HG03442 (cell line): ENCODE measurements at regions not wholly inside any gene's neighbourhood (a gene's known extent, or its start where the extent isn't known, plus 50 kb on each side); places are given as distances from the start of the nearest gene placed in this dataset.

Experiments
- ATAC-seq: cut with Tn5 transposase; IDR thresholded peaks from one replicate; pipeline ENCODE4 v1.9.1; 2021; ENCODE audit warnings: mild to moderate bottlenecking, moderate library complexity; ENCODE audit not compliant: unreplicated experiment

DNA sequence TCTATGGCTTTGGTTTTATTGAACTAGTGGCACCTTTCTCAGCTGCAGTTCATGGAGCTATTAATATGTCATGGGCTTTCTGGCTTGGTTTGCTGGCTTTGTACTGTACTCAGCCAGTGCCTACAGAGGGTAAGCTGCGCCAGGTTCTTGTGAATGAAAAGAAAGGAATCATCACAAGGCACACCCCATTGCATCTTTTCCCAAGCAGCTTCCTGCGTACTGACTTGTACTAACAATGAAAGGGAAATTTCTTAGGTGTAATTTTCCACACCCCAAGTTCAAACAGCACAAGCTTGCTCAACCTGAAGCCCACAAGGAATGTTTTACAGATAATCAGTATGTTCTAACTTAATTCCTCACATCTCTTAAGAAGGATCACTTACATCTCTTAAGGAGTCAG is 78.0 kb upstream of the TNFSF18 start:
- no peak for ATAC-seq

DNA sequence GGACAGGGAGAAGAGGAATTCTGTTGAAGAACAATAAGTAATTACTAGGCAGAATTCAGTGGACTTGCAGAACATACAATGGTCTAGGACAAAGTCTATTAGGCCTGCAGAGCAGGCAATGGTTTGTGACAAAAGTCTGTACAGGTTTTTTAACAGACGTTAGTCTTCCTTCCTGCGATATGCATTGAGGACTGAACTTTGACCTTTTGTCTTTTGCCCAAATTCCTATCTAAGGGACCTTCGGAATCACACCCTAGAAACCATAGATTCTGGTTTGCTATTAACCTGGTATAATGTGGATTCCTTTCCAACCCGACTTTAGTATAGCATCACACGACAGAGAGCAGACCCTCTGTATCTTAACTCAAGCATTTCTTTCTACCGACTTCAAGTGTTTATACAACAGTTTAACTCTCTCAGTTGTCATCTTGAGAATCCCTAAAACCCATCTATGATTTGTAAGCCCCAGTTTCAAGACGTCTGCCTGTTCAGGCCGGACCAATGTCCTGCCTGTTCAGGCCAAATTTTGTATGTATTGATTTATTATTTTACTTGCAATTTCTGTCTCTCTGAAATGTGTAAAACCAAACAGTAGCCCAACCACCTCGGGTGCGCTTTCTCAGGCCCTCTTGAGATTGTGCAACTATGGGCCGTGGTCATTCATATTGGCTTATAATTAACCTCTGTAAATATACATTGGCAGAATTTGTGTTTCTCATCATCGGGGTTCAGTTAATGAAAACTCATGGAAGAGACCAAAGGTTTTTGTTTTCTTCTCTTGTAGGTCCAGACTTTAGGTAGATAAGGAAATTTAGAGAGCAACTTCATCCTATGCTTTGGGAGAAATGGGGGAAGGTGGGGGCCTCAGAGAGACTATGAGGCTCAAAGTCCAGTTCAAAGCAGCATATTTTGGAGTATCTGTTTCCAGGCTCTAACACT is 76.9 kb upstream of the TNFSF18 start:
- no peak for ATAC-seq

DNA sequence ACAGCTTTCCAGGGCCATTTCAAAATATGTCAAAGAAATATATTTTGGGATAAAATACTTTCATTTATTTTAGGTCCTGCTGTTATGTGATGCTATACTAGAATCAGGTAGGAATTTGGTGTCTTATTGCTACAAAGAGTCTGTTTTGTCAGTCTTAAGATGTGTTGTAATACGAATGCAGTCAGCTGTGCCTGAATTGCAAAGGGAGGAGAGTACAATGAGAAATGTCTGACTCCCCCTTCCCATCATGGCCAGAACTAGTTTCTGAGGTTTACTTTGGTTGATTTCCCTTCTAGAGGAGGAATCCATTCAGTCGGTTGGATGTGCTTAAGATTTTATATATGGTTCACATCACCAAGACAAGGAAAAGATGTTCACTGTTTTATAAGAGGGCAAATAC is 75.7 kb upstream of the TNFSF18 start:
- ATAC-seq = no peak

DNA sequence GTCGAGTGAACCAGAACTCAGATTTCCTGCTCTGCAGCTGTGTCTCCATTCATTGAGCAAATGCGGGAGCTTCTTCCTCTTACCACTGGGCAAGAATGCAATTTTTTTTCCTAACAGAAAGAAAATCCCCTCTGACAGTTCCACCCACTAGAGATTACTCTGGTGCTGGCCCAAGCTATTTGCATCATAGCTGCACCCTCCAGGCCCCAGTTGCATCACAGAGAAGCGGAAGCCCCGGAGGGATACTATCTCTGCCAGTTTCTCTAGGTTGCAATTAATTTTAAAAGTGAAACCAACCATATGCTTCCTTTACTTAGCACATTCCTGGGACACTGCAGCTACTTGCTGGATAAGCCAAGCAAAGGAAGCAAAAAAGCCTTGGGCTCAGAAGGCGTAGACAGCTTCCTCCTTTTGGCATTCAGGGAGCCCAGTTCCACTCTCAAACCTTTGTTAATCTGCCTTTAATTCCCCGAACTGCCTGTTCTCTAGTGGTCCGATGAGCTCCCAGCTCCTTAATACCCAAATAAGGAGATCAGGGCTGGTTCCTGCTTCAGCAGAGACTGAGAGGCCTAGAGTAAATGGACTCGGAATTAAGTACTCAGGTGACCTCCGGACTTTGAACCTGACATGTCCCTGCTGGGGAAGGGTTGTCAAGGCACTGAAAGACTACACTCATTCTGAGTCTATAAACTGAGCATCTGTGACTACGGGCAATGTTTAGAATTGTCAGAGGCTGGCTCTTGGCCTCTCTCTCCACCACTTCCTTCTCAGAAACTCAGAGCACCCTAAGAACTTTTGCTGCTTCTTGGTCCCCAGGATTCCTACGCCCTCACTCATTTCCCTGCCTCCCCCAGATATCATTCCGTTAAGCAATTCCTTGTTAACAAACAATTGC is 72.5 kb upstream of the TNFSF18 start:
- ATAC-seq = peak; percentile 72

DNA sequence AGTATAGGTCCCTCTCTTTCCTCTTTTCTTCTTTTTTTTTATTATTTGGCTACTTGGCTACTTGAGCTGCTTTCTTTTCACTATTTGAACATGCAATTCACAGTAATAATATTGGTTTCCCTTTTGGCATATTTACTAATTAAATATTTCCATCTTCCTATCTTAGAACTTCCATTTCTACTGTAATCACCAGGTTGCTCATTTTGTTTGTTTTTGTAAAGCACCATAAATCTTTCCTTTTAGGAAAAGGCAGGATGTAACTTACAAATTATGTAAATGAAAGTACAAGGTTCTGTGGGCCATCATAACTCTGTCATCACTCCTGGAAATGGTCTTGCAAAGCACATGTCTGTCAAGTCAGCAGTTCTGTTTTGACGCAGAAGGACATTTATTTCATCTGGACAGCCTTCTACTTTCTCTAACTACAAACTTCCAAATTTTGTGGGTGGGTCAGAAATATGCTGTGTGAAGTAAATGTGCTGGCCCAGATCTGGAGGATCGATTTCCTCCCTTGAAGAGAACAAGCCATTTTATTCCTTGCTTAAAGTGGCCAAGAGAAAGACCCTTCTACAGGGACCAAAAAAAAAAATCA is 71.7 kb upstream of the TNFSF18 start:
- ATAC-seq = no peak

DNA sequence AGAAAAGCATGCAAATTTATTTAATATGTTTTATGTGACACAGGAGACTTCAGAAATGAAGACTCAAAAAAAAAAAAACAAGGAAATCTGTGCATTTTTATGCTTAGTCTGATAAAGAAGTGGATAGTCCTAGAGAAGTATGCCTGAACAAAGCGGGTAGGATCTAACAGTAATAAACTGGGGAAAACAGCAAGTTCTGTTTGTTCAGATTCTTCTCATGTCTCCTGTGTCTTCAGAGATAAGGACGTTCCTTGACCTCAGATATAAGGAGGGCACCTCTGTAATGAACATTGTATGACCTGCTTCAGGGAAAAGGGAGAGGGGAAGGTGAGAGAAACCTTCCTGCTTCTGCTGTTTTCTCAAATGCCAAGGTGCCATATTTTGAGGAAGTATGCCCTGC is 67.7 kb upstream of the TNFSF18 start:
- ATAC-seq = no peak

DNA sequence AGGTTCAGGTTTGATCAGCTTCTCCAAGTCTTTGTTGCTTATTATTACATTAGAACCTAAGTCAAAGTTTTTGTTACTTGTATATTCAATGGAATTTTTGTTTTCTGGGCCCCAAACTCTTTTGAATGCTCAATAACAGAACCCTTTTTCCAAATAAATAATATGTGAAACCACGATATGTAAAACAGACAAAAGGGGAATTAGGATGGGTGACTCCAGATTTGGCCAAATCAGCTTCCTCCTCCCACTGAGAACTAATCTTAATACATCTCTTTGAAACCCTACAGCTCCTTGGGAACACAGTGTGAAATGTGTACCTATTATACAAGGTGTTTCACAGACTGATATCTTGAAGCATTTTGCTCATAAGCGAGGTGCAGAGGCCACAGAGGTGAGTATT is 67.0 kb upstream of the TNFSF18 start:
- no peak for ATAC-seq

DNA sequence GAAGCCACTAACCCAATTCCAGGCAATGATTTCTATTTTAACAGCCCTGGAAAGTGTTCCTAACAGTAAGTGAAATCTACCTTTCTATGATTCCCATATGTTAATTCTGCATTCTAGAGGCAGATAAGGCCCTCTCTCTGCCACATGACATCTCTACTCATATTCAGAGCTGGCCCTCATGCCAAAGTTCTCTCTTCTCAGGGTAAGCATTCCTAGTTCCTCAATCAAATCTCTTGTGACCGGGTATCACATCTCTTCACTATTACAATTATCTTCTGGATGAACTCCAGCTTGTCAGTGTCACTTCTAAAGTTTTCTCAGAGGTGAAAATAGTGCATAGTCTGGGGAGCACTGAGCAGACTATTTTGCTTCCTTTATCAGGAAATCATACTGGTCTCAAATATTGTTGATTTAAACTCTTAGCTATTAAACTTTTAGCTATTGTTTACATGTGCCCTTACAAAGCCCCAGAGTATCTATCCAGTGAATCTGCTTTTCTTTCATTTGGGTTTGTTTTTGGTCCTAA is 66.4 kb upstream of the TNFSF18 start:
- no peak for ATAC-seq

DNA sequence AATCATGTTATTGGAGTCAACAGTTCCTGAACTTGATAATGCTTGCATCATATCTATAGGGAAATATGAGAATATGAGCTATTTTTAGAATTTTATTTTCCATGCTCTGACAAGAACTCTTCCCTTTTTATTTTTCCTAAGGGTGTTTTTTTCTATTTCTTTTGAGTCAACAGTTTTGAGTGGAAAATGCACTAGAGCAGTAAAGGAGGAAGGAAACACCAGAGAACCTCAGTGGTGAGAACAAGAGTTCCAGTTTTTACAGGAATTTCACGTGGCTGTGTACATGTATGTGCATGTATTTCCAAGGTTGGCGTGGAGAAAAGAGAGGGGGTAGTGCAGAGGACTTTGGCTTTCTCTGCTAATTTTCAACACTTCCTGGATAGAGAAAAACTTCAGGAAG is 63.6 kb upstream of the TNFSF18 start:
- ATAC-seq = no peak

DNA sequence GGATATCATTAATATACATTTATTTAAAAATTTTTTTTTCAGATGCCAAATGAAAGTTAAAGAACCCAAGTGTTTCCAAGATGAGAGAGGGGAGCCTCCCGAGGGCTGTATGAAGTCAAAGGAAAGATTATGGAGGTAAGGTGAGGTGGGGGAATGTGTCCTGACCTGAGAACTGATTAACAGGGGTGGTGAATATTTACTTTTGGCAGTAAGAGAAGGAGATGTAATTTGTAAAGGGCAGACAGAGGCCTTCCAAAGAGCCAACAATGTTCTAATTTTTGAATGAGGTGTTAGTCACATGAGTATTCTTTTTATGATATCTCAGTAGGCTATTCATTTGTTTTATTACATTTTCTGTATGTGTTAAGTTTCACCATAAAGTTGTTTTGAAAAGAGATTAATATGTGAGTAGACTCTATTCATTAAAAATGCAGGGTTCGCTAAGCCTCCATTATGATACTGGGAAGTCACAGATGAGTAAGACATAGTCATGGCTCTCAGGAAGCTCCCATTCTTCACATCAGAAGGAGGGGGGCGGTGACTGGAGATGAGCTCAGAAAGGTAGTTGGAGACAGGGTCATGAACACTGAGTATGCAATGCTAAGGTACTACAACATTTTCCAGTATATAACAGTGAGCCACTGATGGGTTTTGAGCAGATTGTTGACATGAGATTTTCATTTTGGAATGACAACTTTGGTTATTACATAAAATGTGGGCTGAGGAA is 62.4 kb upstream of the TNFSF18 start:
- ATAC-seq = no peak

DNA sequence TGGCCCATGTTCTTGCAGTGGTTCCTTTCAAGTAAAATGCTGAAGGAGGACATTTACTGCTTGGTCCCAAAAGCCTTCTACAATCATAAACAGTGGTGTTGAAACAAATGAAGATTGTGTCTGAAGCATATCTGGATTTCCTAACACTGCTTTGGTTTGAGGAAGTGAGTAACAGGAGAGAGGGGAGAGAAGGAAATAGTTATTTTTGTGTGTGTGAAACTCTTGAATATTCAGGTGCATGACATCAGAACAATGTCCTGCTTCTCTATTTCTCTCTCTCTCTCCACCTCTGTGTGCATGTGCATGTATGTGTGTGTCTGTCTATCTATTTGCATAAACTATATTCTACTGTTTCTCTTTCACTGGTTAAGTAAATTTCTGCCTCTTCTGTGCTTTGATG is 61.4 kb upstream of the TNFSF18 start:
- ATAC-seq = peak; percentile 94

DNA sequence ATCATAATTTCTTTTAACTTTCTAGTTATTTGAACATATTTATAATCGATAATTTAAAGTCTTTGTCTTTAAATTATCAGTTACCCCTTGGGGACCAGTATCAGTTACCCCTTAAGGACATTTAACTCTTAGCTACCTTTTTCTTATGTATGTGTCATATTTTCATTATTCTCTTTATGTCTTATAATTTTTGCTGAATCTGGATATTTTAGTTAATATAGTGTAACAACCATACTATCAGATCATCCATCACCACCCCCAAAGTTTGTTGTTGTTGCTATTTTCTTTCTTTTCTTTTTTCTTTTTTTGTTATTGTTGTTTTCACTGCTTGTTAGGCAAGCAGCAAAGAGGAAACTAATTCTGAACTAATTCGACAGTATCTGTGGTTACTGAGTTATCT is 57.0 kb upstream of the TNFSF18 start:
- no peak for ATAC-seq

DNA sequence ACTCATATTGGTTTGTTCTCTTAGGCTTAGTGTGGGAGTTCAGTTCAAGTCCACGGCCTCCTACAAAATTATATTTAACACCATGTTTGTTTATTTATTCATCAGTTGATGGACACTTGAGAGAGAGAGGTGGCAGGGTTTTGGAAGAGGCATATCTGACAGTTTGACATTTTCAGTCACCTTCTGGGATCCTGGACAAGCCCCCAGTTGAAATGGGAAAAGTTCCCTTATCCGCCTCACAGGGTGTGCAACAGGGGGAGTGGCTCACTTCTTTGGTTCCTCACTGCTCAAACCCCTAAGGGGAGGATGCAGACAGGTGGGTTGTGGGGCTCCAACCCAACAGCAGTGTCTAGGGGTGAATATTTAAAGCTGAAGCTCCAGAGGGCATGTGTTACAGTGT is 52.3 kb upstream of the TNFSF18 start:
- no peak for ATAC-seq

DNA sequence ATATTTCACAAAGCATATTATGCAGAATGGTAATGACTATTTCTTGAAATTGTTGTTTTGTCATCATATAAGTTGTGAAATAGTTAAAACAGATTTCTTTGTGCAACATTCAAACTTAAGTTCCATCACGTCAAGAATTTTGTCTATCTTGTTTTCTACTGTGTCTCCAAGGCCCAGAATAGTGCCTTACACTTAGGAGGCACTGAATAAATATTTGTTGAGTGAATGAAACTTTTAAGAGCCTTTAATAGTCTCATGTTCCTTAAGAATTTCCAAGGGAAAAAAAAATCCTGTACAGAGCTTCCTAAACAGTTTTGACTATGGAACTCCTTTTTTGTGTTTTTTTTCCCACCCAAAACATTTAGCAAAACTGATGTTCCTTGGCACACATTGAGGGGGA is 50.8 kb upstream of the TNFSF18 start:
- no peak for ATAC-seq

DNA sequence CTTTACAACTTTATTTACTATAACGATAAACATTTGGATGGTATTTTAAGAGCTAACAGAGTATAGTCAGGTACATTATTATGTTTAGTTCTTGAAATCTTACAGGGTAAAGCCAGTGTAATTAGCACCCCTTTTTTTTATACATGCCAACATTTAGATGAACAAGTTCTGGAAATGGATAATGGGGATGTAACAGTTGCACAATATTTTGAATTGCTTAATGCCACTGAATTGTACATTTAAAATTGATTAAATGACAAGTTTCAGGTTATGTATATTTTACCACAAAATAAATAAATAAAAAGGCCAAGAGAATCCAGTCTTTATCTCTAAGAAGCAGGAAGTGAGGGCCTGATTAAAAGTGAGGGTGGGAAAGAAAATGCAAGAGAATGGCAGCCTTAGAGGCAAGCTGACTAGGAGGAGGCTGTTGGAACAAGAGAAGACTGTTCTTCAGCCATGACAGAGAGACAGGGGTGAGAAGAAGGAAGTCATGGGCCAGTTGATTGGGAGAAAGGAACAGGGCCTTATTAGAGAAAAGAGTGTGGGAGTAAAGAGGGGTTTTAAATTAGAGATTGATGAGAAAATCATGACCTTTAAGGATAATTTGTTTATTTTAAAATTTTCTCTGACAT is 49.9 kb upstream of the TNFSF18 start:
- no peak for ATAC-seq
